Lung microvascular endothelial cell (primary cell): ENCODE measurements at regions not wholly inside any gene's neighbourhood (a gene's known extent, or its start where the extent isn't known, plus 50 kb on each side); places are given as distances from the start of the nearest gene placed in this dataset.

ENCODE experiments used
- DNase-seq, 2 donors: peaks; one replicate each; pipeline versions ENCODE4 v3.0.0 to v3.0.0-alpha.2; 2010; ENCODE audit warnings: low read depth in 2 of 2

DNA sequence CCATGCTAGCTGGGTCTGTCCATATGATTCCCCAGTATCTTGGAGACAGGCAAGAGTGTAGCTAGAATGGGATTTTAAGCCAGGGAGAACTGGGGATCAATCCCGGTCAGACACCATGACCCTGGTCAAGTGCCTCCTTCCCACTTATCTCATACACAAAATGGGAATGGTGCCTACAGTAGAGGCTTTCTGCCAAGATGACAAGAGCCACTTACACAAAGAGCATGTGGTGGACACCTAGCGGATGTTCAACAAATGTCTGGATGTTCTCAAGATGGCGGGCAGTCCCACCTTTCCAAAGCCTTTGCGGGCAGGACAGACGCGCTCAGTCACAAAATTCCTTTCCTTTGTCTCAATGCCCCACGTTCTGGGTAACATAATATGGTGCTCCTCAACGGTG, 57.3 kb downstream of the MAF start:
- DNase-seq, result no peak

- no peak for DNase-seq
Observed at GRCh38 chr16:79542237-79542774, 58.2 kb downstream of the MAF start.

DNA sequence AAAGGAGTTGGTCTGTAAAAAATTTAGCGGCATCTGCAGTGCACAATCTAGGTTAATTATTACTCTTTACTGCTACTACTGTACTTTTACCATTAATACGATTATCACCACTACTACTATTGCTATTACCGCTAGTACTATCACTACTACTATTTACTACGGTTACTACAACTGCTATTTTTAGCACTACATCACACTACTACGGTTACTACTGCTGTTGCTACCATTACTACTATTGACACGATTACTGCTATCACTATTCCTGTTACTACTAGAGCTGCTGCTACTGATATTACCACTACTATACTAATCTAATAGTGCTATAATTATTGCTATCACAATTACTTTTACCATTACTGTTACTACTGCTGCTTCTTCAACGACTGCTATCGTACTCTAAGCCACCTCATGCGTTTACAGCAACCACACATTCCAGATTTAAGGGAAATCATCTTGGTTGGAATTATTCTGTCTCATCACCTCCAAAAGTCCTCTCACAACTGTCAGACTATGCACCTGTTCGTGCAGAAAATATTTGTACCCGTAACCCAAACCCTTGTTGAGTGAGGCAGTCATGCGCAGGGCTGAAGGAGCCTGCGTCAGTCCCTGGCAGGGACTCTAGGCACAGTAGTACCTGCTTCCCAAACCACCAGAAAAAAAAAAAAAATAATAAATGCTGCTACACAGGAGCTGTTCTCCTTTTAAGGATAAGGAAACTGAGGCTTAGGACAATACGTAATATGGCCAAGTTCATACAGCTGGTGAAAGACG, 59.5 kb downstream of the MAF start:
- DNase-seq, result no peak

DNA sequence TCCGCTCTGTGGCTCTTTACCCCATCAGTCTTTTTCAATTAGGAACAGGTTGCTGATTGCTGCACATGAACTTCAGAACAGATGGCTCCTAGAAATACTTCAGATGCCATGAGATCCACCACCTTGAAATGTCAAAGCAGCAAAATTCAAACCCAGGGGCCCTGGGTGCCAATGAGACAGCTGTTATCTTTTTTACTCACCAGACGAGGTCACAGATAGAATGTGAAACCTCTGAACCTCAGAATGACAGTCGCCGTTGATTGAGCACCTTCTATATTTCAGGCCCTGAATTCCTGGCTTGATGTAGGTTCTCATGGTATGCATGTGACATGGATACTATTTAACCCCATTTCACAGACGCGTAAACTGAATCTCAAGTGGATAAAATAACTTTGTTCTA, 63.0 kb downstream of the MAF start:
- no peak for DNase-seq

DNA sequence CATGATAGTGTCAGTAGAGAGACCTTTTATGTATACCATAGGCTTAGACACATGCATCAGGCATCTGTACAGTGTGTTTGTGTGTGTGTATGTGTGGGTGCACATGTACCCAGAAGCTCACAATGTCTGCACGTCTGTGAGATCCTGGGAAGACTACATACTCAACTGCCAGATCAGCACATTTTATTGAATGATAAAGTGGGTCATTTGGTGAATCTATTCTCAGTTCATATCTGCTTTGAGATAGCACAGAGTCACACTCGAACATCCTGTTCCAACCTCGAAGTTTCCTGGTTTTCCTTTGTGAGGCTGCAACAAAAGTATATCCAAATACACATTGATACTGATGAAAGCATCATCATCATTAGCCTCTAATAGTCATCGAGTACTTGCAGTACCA, 63.6 kb downstream of the MAF start:
- no peak for DNase-seq

- no peak for DNase-seq
Observed at GRCh38 chr16:79535130-79535529, 65.4 kb downstream of the MAF start.

DNA sequence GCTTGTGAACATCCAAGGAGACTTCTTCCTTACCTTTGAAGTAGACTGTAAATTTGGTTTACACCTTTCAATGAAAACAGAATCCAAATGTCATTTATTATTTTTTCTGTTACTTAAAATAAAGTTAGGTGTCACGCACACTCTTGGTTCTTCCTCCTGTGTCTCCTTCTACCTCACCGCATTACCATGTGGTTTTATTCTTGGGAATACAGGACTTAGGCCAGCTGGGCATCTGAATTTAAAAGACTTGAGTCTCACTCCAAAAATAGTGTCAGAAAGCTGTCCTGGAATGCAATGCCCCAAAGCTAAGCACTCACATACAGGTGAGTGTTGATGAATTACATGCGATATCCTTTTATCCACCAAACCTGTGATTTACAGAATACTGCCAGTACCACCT, 66.4 kb downstream of the MAF start:
- no peak for DNase-seq

DNA sequence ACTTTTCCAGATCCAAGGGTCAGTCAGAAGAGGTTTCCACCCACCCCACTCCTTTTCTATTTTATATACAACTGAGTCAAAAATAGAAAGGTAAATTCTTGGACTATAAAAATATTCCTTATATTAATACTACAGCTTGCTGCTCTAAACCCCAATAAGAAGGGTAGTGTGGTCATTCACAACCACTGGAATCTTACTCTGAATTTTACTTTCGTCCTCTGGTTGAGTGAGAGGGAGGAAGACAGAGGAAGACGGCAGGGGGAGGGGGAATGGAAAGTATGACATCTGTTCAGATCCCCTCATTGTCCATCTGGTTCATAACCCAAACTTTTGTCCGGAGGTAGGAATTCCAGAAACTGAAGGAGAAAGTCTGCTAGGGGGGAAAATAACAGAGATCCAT, 67.2 kb downstream of the MAF start:
- no peak for DNase-seq

DNA sequence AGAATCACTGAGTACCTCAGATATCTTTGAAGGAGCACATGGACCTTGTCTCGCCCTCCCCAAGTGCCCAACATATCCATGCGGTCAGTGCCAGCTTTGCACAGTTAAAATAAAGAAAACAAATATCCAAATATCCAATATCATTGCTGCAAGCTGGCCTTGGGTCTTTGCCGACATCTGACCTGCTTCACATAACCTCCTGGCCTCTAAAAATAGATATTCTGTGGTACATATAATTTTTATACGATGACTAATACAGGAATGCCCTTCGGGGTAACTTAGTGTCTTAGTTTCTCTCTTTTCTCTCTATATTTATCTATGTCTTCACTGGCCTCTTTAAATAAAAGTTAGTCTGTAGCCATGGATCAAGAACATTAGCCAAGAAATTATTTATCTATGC, 67.8 kb downstream of the MAF start:
- DNase-seq, result peak in 1 of 2 donors; percentile 1

DNA sequence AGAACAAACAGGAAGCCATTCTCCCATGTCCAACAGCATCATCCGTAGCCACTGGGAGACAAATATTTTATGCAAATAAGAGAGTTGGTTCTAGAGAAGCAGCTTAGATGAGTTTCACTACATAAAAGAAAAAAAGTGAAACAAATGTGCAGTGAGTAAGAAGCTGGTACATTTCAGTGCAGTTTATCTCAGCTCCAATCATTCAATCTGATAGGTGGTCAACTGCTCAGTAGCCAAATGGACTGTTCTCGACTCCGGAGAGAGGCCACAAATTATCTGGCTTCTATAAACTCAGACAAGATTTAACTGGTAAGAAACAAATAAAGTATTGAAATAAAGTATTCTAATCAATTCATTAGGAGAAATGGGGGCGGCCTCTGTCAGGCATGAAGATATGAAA, 68.3 kb downstream of the MAF start:
- no peak for DNase-seq

DNA sequence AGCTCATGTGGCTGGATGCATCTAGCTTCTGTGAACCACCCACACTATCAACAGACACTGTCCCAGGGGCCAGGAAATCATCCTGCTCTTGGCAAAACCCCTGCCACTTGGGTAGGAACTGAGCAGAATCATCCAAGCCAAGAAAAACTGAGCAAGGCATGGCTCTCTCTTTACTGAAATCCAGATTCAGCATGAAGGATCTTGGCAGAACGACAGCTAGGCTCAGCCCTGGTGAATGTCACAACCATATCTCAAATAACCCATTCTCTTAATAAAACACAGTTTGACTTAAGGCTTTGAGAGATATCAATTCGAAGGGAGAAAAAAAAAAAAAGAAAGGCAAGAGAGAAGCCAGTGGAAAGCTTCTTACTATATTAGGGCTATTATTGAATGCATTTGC, 72.2 kb downstream of the MAF start:
- DNase-seq, result no peak

- DNase-seq, result no peak
Observed at GRCh38 chr16:79523971-79524370, 76.6 kb downstream of the MAF start.

DNA sequence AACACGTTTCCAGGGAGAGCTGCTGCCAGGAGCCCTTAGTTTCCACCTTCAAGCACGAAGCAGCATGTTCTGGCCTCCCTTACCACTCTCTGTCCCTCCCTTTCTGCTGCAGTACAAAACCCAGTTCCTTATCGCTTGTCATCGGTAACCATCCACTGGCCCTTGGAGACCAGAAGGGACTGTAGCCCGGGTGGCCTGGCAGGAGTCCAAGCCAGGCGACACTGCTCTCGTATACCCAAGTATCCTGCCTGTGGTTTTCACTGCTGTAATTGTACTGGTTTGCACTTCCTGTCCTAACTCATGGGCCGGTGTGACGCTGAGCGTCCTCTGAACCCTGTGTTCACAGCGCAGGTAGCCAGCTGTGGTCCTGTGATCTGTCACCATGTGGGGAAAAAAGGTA, 81.1 kb downstream of the MAF start:
- no peak for DNase-seq

GRCh38 chr16:79517156-79517555, 83.4 kb downstream of the MAF start:
- DNase-seq, result no peak

DNA sequence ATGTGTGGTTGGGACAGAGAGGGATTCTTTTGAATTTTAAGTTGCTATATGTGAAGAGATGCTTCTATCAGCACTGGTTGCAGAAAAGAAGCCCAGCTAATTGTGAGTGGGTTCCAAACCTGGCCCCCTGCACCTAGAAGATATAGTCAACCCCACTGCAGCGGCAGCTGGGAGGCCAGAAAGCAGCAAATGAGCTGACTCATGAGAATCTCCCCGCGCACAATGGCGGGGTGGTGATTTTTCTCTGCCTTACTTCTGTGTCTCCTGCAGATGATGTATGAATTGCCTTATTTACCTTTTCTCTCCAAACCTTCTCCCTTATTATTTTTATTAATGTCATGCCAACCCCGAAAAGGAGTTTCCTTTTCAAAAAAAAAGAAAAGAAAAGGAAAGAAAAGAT, 89.7 kb downstream of the MAF start:
- DNase-seq, result no peak

DNA sequence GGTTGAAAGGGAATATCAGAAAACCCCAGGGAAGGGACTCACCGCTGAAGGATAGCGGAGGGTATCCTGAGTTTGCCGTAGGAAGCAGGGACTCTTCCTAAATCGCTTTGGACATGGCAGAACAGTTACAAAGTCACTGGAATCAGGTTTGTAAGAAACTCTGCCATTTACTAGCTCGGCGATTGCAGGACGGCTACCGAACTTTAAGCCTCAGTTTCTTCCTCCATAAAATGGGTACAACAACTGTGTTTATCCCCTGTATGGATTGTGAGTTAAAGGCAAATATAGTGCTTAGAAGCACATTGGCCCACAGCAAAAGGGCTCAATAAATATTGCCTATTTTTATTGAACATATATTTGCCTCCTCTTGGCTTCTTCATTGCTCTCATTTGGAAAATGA, 90.6 kb downstream of the MAF start:
- DNase-seq, result no peak

- DNase-seq, result no peak
Observed at GRCh38 chr16:79509211-79509631, 91.3 kb downstream of the MAF start.

DNA sequence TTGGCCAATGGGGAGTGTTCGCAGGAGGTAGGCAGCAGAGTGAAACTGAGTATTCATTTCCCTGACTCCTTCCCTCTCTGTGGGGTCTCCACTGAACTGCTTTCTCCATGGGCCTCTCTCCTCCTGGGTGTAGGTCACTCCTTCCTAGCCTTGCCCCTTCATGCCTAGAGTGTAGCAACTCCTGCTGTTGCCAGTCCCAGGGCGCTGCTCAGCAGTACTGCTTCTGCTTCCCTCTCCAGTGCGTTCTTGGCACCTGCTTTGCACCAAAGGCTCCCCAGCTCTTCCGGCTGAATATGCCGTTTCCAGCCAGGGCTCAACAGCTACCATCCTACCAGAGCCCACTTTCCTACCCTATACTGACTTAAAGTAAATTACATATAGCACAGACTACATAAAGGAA, 92.2 kb downstream of the MAF start:
- DNase-seq, result no peak

DNA sequence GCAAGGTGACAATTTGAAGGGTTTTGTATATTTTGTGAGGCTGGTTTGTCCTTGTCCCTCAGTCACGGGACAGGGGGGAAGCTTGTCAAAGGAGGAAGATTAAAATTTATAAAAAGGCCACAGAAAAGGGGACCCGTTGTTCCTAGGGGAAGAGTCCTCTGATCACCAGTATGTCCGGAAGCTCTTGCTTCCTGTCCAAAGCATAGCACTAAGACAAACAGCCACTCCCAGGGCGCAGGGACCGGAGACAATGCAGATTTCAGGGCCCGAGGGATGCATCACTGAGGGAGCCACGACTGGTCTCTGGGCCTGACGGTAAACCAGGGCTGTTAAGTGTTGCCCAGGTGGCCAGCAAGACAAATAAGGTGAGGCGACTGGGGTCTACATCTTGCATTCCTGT, 95.2 kb downstream of the MAF start:
- no peak for DNase-seq

DNA sequence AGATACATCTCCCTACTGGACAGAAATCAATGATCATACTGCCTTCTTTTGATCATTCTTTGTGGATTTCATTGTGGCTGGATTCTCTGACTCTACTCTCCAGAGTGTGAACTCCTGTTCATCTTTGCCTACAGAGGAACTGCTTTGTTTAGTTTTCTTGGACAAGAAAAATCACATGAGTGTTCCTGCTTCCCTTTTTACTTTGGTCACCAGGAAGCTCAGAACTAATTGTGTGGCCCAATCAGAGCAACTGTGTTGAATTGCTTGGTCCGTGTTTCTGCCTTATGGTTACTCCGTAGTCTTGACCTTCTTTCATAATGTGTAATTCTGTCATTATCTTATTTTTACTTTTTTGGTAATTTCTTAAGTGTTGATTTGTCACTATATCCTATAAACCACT, 97.0 kb downstream of the MAF start:
- no peak for DNase-seq

- DNase-seq, result no peak
Observed at GRCh38 chr16:79501446-79501845, 99.1 kb downstream of the MAF start.

- no peak for DNase-seq
Observed at GRCh38 chr16:79500866-79501265, 99.7 kb downstream of the MAF start.

DNA sequence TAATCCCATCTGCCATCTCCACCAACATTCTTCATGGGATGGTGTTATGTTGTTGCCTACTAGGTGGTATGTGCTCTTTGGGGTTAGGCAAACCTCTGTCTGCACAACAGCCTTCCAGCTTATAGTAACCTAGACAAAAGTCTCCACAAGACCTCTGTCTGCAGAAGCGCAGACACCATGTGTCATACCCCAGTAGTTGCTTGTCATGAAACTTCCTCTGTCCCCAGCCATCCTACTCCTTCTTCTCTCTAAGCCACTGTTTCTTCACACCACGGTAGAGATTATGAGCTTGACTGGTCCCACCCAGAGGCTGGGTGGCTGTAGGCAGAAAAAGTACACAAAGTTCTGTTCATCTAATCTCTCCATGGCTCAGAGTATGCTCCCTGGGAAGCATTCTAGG, 100.3 kb downstream of the MAF start:
- no peak for DNase-seq

GRCh38 chr16:79498928-79499327, 101.6 kb downstream of the MAF start:
- no peak for DNase-seq
